ENCODE measurements at regions not wholly inside any gene's neighbourhood (a gene's known extent, or its start where the extent isn't known, plus 50 kb on each side); places are given as distances from the start of the nearest gene placed in this dataset.

- peak; percentile 26 for DNase-seq (ENCODE audit: low read depth)
These were observed 52.1 kb upstream of the FREM1 start for GRCh38 chr9:14962193-14962882.

DNA sequence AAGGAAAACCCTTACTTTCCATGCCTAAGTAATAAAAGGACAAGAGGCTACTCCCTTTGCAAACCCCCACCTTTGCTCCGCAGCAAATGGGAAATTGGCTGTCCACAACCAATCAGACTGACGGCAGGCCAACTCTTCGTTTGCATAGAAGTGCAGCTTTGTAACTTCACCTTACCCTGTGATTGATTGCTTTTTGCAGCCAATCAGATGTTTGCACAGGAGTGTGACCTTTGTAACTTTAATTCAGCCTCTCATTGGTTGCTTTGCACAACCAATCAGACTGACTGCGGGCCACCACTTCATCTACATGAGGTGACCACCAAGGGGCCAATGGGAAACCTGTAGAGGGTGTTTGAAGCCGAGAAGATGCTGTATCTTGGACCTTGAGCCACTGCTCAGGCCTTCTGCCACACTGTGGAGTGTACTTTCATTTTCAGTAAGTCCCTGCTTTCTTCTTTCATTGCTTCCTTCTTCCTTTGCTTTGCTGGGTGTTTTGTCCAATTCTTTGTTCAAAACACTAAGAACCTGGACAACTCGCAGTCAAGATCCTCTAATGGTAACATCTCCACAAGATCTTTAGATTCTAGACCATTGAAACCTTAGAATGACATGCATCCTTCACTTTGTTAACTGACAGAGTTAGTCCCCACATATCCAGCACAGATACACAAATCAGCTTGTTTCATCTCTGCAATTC is 51.3 kb upstream of the FREM1 start:
- DNase-seq (ENCODE audit: low read depth), result no peak

- no peak for DNase-seq (ENCODE audit: low read depth)
These were observed 50.7 kb upstream of the FREM1 start for GRCh38 chr9:14960881-14961280.
